HG03039 (cell line): ENCODE measurements at regions not wholly inside any gene's neighbourhood (a gene's known extent, or its start where the extent isn't known, plus 50 kb on each side); places are given as distances from the start of the nearest gene placed in this dataset.
A peak's percentile ranks its signal among the peaks of the same experiment; 100 is the strongest.
"Not testable (repeated sequence)": the region's sequence is repeated elsewhere in the genome, so short reads cannot be mapped to it uniquely, and the experiment has no call there.

Source experiments
- ATAC-seq: cut with Tn5 transposase; IDR thresholded peaks from one replicate; pipeline ENCODE4 v1.9.1; 2021; ENCODE audit warnings: mild to moderate bottlenecking, moderate library complexity; ENCODE audit not compliant: unreplicated experiment

DNA sequence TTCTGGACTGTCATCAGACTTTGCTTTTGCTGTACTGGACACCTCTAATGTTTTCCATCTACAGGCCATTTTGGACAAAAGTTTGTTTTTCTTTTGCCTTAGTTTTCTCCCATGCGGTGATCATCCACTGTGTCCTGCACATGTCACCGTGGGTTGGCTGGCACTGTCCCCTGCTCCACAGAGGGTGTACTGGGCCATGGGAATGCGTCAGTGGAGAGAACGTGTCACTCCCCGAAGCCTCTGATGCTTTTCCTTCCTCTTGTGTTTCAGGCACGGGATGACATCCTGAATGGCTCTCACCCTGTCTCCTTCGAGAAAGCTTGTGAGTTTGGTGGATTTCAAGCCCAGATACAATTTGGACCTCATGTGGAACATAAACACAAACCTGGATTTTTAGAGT, 385.0 kb upstream of the TPM1 start:
- not testable (repeated sequence) for ATAC-seq

DNA sequence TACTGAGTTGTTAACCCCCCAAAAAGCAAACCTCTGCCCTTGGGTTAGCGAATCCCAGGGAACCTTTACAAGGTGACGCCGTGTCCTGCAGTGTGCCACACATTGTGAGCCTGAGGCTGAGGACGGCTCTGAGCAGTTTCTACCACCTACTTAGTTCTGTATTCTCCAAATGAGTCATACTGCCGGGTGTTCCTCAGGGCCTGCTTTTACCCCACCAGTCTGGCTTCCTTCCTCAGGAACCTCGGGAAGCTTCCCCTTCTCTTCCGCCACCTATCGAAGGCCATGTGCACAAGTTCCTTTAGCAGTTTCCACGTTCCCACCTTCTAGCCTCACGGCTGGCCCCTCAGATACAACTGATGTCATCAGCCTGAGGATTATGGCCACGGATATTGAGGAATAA, 384.0 kb upstream of the TPM1 start:
- peak; percentile 73 for ATAC-seq

GRCh38 chr15:62663547-62663946, 379.0 kb upstream of the TPM1 start:
- no peak for ATAC-seq

- no peak for ATAC-seq
Measured at GRCh38 chr15:62665449-62665848, 377.1 kb upstream of the TPM1 start.

DNA sequence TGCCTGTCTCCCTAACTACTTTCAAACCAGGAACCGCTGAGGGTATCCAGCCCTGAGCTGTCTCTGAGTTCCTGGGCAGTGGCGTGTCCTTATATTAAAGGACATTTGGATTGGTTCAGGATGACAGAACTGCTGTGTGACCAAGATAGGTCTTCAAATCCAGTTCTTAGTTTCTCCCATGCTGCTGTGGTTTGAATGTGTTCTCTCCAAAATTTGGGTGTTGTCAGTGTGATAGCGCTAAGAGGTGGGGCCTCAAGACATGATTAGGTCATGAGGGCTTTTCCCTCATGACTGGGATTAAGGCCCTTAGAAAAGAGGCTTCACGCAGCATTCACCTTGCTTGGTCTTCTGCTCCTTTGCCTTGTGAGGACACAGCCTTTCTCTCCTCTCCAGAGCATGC, 376.5 kb upstream of the TPM1 start:
- ATAC-seq: no peak

DNA sequence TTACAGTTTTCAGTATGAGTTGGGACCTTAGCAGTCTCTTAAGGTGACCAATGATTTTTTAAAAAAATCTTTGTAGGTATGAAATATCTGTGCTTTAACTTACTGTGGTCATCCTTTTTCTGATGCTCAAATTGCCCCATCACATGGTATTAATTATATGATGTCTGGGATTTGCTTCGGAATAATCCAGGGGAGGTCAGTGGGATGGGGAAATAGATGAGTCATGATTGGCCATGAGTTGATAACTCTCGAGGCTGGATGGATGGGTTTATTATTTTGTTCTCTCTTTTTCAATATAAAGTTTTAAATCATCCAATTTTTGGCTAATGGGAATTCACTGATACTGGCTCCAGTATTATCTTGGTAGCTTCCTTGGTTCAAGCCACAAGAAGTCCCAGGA, 370.3 kb upstream of the TPM1 start:
- ATAC-seq: no peak

GRCh38 chr15:62676891-62677290, 365.7 kb upstream of the TPM1 start:
- ATAC-seq: no peak

DNA sequence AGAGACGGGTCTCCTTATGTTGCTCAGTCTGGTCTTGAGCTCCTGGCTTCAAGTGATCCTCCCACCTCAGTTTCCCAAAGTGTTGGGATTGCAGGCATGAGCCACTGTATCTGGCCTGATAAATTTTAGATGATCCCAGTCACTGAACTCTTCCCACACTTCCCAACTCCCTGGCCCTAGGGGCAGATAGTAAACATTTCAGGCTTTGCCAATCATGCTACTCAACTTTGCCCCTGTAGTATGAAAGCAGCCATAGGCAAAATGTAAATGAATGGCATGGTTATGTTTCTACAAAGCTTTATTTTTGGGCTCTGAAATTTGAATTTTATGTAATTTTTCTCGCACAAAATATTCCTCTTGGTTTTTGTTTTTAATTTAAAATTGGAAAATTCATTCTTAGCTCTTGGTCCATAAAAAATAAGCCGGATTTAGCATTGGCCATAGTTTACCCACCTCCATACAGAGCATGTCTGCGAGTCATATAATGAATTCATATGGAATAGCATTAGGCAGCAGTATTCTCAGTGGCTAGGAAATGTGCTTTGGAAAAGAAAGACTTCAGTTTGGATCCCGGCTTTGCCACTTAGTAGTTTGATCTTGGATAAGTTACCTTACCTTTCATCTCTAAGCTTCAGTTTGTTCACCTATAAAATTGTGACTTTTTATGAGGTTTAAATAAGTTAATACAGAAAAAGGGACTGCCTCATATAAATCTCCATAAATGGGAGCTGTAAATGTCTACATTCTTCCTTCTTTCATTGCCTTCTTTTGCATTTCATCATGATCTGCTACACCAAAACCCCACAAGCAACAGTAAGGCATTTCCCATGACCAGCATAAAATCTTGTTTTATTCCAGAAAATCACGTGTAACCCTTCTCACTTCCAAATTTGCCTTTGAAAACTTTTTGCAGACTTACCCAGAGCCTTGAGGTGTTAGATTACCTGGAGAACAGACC, 360.3 kb upstream of the TPM1 start:
- no peak for ATAC-seq

DNA sequence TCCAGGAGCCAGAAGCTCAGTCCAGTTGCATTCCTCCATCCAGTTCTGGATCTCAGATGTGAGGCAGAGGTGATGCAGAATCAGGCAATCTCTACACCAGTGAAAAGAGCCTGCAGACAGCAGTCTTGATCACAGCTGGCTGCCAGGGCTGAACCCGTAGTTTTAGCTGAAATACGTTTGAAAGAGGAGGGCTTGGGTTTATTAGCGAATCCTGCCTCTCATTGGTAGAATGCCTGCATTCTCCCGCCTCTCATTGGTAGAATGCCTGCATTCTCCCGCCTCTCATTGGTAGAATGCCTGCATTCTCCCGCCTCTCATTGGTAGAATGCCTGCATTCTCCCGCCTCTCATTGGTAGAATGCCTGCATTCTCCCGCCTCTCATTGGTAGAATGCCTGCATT, 359.4 kb upstream of the TPM1 start:
- not testable (repeated sequence) for ATAC-seq

- no peak for ATAC-seq
Measured at GRCh38 chr15:62684123-62684808, 358.3 kb upstream of the TPM1 start.

DNA sequence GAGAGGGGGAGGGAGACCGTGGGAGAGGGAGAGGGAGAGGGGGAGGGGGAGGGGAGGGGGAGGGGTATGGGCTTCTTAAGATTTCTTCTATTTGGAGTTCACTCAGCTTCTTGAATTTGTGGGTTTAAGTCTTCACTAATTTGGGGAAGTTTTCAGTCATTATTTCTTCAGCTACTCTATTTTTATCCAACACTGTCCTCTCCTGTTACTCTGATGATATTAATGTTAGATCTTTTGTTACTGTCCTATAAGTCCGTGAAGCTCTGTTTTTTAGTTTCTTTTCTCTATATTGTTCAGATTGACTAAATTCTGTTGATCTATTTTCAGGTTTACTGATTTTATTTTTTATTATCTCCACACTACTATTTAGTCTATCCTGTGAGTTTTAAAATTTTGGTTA, 351.5 kb upstream of the TPM1 start:
- ATAC-seq: no peak

- no peak for ATAC-seq
Measured at GRCh38 chr15:62697636-62698035, 344.9 kb upstream of the TPM1 start.

- ATAC-seq: no peak
Measured at GRCh38 chr15:62698646-62699045, 343.9 kb upstream of the TPM1 start.

DNA sequence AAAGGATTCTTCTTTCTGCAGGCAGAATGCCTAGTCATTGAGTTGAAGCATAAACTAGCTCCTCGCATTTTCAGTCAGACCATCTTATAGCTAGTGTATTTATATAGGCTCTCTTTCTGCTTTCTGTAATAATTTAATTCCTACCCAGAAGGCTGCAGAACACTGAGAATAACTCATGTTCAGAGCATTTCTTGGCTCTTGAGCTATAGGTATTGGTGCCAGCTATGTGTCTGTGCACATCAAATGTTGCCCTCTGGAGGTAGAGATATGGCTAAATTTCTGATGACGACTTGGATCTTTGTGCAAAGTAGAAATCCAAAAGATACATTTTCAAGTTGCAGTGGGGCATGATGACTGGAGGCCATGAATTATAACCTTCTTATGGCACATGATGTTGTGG, 336.2 kb upstream of the TPM1 start:
- no peak for ATAC-seq

GRCh38 chr15:62708470-62708869, 334.1 kb upstream of the TPM1 start:
- ATAC-seq: no peak

GRCh38 chr15:62709261-62709660, 333.3 kb upstream of the TPM1 start:
- ATAC-seq: no peak

GRCh38 chr15:62711691-62712454, 330.7 kb upstream of the TPM1 start:
- no peak for ATAC-seq

GRCh38 chr15:62712455-62712839, 330.1 kb upstream of the TPM1 start:
- no peak for ATAC-seq

GRCh38 chr15:62715946-62716345, 326.6 kb upstream of the TPM1 start:
- ATAC-seq: no peak

DNA sequence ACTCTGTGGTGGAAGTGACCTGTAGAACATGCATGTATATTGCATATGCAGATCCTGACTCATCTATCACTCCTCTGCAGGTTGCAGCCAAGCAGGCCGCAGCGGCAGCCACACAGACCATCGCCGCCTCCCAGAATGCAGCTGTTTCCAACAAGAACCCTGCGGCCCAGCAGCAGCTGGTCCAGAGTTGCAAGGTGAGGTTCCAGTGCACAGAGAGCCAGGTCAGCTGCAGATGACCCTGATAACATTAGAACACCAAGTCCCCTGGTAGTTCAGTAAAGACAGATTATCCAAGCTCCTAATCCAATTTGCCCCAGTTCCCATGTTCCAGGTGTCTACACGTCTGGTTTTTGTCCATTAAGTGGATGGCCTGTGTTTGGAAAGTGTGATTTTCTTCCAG, 325.1 kb upstream of the TPM1 start:
- no peak for ATAC-seq

DNA sequence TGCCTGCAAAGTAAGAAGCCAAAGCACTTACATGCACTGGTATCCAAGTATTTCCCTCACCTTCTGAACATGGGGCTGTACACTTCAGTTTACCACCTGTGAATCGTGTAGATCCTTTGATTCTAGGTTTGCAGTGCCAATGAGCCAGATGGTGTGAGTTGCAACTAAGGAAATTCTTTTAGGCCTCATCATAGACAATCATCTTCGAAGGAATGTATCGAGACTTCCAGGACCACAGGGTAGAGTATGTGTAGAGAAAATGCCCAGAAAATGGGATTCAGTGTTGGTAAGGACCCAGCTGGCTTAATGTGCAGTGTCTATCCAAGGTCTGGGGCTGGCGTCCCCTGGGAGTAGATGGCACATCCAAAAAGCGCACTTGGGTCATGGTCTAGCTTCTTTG, 323.2 kb upstream of the TPM1 start:
- no peak for ATAC-seq

DNA sequence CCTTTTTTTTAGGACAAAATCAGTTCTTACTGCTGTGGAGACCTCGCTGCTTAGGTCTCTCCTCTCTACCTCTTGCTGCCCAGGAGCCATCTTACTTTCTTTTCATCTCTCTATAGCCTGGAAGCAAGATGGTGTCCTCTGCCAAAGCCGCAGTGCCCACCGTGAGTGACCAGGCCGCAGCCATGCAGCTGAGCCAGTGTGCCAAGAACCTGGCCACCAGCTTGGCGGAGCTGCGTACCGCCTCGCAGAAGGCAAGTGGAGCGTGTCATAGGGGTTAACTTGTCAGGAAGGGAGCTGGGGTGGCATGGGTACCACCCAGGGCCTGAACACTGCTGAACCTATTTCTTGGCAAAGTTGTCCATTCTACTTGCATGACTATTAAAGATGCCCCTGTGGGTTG, 320.3 kb upstream of the TPM1 start:
- ATAC-seq: no peak
